Lower leg skin (tissue), 3 donors: ENCODE measurements at regions not wholly inside any gene's neighbourhood (a gene's known extent, or its start where the extent isn't known, plus 50 kb on each side); places are given as distances from the start of the nearest gene placed in this dataset.

Experiments
- POLR2A ChIP-seq, 2 donors: fragments of 450-650 bp; IDR thresholded peaks; one replicate each; pipeline ENCODE4 v1.6.1; 2016 to 2017; ENCODE audit warnings: antibody characterized with exemption in 2 of 2, mild to moderate bottlenecking in 1 of 2, moderate library complexity in 1 of 2
- TF ChIP-seq, protein P1 (sequence below), 3 donors: fragments of 450-650 bp; IDR thresholded peaks; one replicate each; pipeline ENCODE4 v1.5.1; 2016; ENCODE audit warnings: antibody characterized with exemption in 3 of 3, mild to moderate bottlenecking in 3 of 3, moderate library complexity in 2 of 3

GRCh38 chr14:28570391-28570790 is 196.2 kb upstream of the FOXG1 start:
- TF ChIP-seq, protein P1, sequence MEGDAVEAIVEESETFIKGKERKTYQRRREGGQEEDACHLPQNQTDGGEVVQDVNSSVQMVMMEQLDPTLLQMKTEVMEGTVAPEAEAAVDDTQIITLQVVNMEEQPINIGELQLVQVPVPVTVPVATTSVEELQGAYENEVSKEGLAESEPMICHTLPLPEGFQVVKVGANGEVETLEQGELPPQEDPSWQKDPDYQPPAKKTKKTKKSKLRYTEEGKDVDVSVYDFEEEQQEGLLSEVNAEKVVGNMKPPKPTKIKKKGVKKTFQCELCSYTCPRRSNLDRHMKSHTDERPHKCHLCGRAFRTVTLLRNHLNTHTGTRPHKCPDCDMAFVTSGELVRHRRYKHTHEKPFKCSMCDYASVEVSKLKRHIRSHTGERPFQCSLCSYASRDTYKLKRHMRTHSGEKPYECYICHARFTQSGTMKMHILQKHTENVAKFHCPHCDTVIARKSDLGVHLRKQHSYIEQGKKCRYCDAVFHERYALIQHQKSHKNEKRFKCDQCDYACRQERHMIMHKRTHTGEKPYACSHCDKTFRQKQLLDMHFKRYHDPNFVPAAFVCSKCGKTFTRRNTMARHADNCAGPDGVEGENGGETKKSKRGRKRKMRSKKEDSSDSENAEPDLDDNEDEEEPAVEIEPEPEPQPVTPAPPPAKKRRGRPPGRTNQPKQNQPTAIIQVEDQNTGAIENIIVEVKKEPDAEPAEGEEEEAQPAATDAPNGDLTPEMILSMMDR (IDR thresholded peaks at IDR 0.05) = no peak
- no peak for TF ChIP-seq POLR2A (IDR thresholded peaks at IDR 0.05)
